IPS-20b (cell line): ENCODE measurements at regions not wholly inside any gene's neighbourhood (a gene's known extent, or its start where the extent isn't known, plus 50 kb on each side); places are given as distances from the start of the nearest gene placed in this dataset.

Source experiments
- H3K27ac ChIP-seq: one replicate; pipeline ENCODE4 v1.5.1; 2013; ENCODE audit warnings: low read length
- H3K27me3 ChIP-seq: 2 replicates; pipeline ENCODE4 v1.6.1; 2013; ENCODE audit warnings: mild to moderate bottlenecking, low read length, inconsistent platforms; ENCODE audit not compliant: insufficient read depth
- H3K36me3 ChIP-seq: 2 replicates; pipeline ENCODE4 v1.6.1; 2013; ENCODE audit warnings: low read depth, mild to moderate bottlenecking, inconsistent platforms, low read length, moderate library complexity; ENCODE audit not compliant: insufficient read depth
- H3K4me1 ChIP-seq: 2 replicates; pipeline ENCODE4 v1.6.1; 2013; ENCODE audit warnings: mild to moderate bottlenecking, control low read depth, inconsistent platforms, low read length, moderate library complexity; ENCODE audit not compliant: insufficient read depth
- H3K4me3 ChIP-seq: 2 replicates; pipeline ENCODE4 v1.5.1; 2013; ENCODE audit warnings: mild to moderate bottlenecking, low read length, inconsistent platforms
- H3K9ac ChIP-seq: 2 replicates; pipeline ENCODE4 v1.6.1; 2013; ENCODE audit warnings: low read depth, mild to moderate bottlenecking, inconsistent platforms, low read length, moderate library complexity
- H3K9me3 ChIP-seq: 2 replicates; pipeline ENCODE4 v1.6.1; 2013; ENCODE audit warnings: mild to moderate bottlenecking, low read depth, low read length, inconsistent platforms; ENCODE audit not compliant: insufficient read depth

- Histone ChIP-seq H3K9me3 (no peaks in the 10 kb centered on the region), H3K27ac (no peak overlapping the region), H3K4me3 (no peak overlapping the region), H3K36me3 (no peaks in the 10 kb centered on the region), H3K4me1 (no peaks in the 10 kb centered on the region), H3K9ac (no peak overlapping the region), H3K27me3 (no peaks in the 10 kb centered on the region)
These were observed 151.1 kb upstream of the DPT start for GRCh38 chr1:168879896-168880734.

- Histone ChIP-seq H3K4me3 (no peak overlapping the region), H3K4me1 (no peaks in the 10 kb centered on the region), H3K9me3 (no peaks in the 10 kb centered on the region), H3K9ac (no peak overlapping the region), H3K27ac (no peak overlapping the region), H3K36me3 (no peaks in the 10 kb centered on the region), H3K27me3 (no peaks in the 10 kb centered on the region)
These were observed 152.8 kb upstream of the DPT start for GRCh38 chr1:168881656-168882260.

GRCh38 chr1:168887381-168887780 is 158.4 kb upstream of the DPT start:
- no peak overlapping the region for H3K9ac ChIP-seq

DNA sequence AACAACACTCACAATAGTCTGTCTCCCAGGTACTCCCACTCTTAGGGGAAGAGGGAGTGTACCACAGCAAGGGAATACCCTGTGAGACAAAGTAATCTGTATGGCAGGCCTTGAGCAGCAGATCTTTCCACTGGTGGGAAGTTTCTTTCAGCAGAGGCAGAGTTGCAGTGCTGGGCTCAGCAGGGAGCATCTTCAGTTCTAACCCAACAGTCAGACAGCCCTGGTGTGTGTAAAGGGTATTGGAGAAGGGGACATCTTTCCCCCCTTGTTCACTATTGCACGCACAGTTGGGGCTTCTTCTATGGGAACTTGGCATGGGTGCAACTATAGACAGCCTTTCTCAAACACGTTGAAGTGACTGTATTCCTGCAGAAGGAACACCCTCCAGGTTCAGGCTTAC is 159.4 kb upstream of the DPT start:
- H3K9me3 ChIP-seq: no peaks in the 10 kb centered on the region
- no peak overlapping the region for H3K4me3 ChIP-seq
- H3K36me3 ChIP-seq: no peaks in the 10 kb centered on the region
- H3K27me3 ChIP-seq: no peaks in the 10 kb centered on the region
- H3K4me1 ChIP-seq: no peaks in the 10 kb centered on the region
- H3K27ac ChIP-seq: no peak overlapping the region
- no peak overlapping the region for H3K9ac ChIP-seq

More at GRCh38 chr1:168887381-168887780, 158.4 kb upstream of the DPT start:
- Histone ChIP-seq H3K4me3 (no peak overlapping the region), H3K9me3 (no peaks in the 10 kb centered on the region), H3K36me3 (no peaks in the 10 kb centered on the region), H3K4me1 (no peaks in the 10 kb centered on the region), H3K27ac (no peak overlapping the region), H3K27me3 (no peaks in the 10 kb centered on the region)

- H3K27ac ChIP-seq: no peak overlapping the region
- no peak overlapping the region for H3K4me3 ChIP-seq
- no peaks in the 10 kb centered on the region for H3K36me3 ChIP-seq
- no peak overlapping the region for H3K9ac ChIP-seq
- no peaks in the 10 kb centered on the region for H3K9me3 ChIP-seq
- H3K4me1 ChIP-seq: no peaks in the 10 kb centered on the region
- no peaks in the 10 kb centered on the region for H3K27me3 ChIP-seq
These were observed 163.9 kb upstream of the DPT start for GRCh38 chr1:168892931-168893330.

DNA sequence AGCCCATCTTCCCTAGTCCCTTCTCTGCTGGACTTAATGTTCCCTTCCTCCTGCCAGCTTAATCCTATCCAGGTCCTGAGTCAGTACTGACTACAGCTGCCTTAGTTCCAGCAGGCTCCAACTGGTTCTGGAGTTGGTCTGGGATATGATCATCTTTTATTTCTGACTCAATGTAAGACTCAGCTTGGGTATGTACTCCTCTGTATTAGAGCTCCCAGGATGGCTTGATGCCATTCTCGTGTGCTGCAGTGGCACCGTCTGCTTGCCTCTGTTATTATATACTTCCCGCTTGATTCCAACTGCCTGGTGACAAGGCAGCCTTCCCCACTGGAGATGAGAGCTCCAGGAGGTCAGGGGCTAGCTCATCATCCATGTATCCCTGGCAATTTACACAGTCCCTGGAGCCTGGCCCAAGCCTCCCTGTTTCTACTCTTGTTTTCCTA is 164.4 kb upstream of the DPT start:
- Histone ChIP-seq H3K4me1 (no peaks in the 10 kb centered on the region), H3K27me3 (no peaks in the 10 kb centered on the region), H3K4me3 (no peak overlapping the region), H3K9me3 (no peaks in the 10 kb centered on the region), H3K36me3 (no peaks in the 10 kb centered on the region), H3K9ac (no peak overlapping the region), H3K27ac (no peak overlapping the region)

DNA sequence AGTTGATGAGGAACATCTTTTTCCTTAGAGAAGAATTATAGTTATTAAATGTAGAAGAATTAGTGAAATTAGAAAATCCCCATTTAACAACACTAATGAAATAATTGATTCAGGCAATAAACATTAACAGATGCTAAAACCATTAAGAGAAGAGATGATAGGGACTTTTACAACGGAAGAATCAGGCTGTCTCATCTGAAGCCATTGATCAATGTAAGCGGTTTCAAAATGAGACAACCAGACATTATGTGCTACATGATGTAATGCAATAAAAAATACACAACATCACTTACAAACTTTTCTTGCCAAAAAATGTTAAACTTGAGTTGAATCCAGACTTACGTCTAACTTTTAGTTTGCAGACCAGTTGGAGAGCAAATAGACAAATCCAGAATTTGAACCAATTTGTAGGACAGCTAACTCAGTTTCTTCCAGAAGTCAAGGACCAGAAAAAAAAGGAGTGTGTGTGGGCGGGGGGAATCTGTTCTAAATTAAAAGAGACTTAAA is 165.4 kb upstream of the DPT start:
- Histone ChIP-seq H3K9ac (no peak overlapping the region), H3K27ac (no peak overlapping the region), H3K4me1 (no peaks in the 10 kb centered on the region), H3K36me3 (no peaks in the 10 kb centered on the region), H3K9me3 (no peaks in the 10 kb centered on the region), H3K4me3 (no peak overlapping the region), H3K27me3 (no peaks in the 10 kb centered on the region)

DNA sequence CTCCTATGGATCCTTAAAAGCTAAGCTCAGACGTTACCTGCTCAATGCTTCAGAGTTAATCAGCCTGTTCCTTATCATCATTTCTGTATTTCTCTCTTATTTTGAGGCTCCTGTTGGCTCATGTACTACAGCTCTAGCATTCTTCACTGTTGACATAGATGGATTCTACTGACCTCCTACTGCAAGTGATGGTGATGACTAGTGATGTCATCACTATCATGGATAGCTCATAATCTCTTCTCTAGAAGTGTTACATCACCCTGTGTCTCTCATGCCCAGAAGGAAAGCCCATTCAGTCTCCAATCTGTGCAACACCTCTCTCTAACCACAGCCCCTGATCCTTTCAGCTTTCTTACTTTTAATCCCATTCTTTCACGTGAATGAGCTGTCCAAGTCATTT is 168.2 kb upstream of the DPT start:
- no peaks in the 10 kb centered on the region for H3K4me1 ChIP-seq
- no peak overlapping the region for H3K9ac ChIP-seq
- H3K4me3 ChIP-seq: no peak overlapping the region
- H3K36me3 ChIP-seq: no peaks in the 10 kb centered on the region
- no peak overlapping the region for H3K27ac ChIP-seq
- H3K9me3 ChIP-seq: no peaks in the 10 kb centered on the region
- no peaks in the 10 kb centered on the region for H3K27me3 ChIP-seq

DNA sequence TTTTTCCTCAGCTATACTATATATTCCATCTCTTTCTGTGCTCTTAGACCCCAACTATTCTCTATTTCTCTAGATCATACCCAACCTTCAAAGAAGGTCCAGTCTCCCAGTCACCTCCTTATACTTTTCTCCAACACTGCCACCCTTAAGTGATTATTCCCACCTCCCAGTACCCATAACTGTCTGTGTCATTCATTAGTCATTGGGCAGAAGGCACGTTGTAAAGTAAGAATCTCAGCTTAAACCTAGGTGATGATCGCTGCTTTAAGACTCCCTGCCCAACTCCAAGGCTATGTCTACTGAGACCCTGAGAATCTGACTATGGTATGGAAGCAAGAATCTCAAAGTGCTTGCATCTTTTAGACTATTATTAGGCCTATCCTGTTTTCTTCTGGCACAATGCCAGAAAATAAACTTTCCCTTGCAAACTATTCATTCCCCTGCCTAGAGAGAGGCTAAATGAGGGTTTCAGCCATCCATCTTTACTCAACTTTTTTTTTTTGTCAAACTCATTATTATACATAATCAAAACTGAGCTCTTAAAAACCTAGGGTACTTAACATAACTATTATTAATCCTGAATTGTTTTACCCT is 174.3 kb upstream of the DPT start:
- Histone ChIP-seq H3K4me1 (no peaks in the 10 kb centered on the region), H3K4me3 (no peak overlapping the region), H3K27me3 (no peaks in the 10 kb centered on the region), H3K9ac (no peak overlapping the region), H3K27ac (no peak overlapping the region), H3K36me3 (no peaks in the 10 kb centered on the region), H3K9me3 (no peaks in the 10 kb centered on the region)

DNA sequence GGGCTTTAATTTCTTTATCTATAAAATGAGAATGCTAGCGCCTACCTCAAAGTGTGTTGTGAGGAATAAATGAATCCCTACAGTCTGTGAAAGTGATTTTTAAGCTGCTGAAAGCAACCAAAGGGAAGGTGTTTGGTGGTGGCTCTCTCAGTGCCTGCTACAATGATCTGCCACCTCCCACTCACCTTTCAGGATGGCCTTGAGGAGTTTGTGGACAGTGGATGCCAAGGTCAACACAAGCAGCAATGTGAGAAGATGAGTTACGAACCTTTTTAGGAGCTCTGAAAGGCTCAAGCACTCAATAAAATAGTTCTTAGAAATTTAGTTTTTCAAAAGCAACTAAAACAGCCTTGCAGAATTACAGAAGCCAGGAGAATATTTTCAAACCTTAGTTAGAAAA is 176.6 kb upstream of the DPT start:
- H3K27me3 ChIP-seq: no peaks in the 10 kb centered on the region
- H3K9me3 ChIP-seq: no peaks in the 10 kb centered on the region
- no peak overlapping the region for H3K27ac ChIP-seq
- H3K36me3 ChIP-seq: no peaks in the 10 kb centered on the region
- no peak overlapping the region for H3K9ac ChIP-seq
- H3K4me1 ChIP-seq: no peaks in the 10 kb centered on the region
- H3K4me3 ChIP-seq: no peak overlapping the region

GRCh38 chr1:168906367-168906766 is 177.4 kb upstream of the DPT start:
- Histone ChIP-seq H3K9ac (no peak overlapping the region), H3K4me1 (no peaks in the 10 kb centered on the region), H3K27ac (no peak overlapping the region), H3K4me3 (no peak overlapping the region), H3K9me3 (no peaks in the 10 kb centered on the region), H3K27me3 (no peaks in the 10 kb centered on the region), H3K36me3 (no peaks in the 10 kb centered on the region)

GRCh38 chr1:168907053-168907452 is 178.0 kb upstream of the DPT start:
- Histone ChIP-seq H3K9me3 (no peaks in the 10 kb centered on the region), H3K36me3 (no peaks in the 10 kb centered on the region), H3K27me3 (no peaks in the 10 kb centered on the region), H3K4me1 (no peaks in the 10 kb centered on the region), H3K9ac (no peak overlapping the region), H3K4me3 (no peak overlapping the region), H3K27ac (no peak overlapping the region)
